ENCODE measurements at regions not wholly inside any gene's neighbourhood (a gene's known extent, or its start where the extent isn't known, plus 50 kb on each side); places are given as distances from the start of the nearest gene placed in this dataset.
"Not testable (repeated sequence)": the region's sequence is repeated elsewhere in the genome, so short reads cannot be mapped to it uniquely, and the experiment has no call there.

DNA sequence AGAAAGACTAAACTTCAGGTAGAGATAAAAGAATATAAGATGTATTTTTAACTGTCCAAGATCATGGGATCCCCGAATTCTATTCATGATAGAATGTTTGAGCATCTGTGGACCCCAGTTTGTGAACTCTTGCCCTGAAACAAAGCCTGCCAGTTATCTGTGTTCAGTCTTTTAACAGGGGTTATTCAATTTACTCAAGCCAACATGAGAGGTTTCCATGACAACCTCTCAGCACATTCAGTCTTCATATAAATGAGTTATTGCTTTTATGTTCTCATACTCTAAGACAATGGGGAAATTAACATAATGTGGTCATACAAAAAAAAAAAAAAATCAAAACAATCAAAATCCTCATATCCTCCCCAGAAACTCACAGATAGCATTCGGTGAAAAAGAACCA is 130.1 kb downstream of the NPIPA5 start:
- TF ChIP-seq POLR2AphosphoS5, EP300 (IDR thresholded peaks at IDR 0.05): not testable (repeated sequence)
- TF ChIP-seq, protein P1, sequence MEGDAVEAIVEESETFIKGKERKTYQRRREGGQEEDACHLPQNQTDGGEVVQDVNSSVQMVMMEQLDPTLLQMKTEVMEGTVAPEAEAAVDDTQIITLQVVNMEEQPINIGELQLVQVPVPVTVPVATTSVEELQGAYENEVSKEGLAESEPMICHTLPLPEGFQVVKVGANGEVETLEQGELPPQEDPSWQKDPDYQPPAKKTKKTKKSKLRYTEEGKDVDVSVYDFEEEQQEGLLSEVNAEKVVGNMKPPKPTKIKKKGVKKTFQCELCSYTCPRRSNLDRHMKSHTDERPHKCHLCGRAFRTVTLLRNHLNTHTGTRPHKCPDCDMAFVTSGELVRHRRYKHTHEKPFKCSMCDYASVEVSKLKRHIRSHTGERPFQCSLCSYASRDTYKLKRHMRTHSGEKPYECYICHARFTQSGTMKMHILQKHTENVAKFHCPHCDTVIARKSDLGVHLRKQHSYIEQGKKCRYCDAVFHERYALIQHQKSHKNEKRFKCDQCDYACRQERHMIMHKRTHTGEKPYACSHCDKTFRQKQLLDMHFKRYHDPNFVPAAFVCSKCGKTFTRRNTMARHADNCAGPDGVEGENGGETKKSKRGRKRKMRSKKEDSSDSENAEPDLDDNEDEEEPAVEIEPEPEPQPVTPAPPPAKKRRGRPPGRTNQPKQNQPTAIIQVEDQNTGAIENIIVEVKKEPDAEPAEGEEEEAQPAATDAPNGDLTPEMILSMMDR (IDR thresholded peaks at IDR 0.05), result not testable (repeated sequence)

Data from upper lobe of left lung (tissue), 4 donors.